ENCODE measurements at regions not wholly inside any gene's neighbourhood (a gene's known extent, or its start where the extent isn't known, plus 50 kb on each side); places are given as distances from the start of the nearest gene placed in this dataset.
A peak's percentile ranks its signal among the peaks of the same experiment; 100 is the strongest.

DNA sequence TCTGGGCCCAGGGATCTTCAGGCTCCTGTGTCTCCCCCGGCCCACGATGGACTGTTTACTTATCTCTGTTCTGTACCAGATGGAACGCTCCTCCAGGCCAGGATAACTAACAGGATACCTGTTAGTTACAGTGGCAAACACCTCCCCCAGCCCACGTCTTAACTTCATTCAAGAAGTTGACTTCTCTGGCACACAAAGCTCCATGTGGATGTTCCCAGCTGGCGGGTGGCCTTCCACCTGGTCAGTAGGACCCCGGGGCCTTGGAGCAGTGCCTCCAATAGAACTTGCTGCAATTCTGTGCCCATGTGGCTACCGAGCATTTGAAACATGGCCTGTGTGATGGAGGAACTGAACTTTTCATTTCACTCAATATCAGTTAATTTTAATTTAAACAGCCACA, 165.1 kb upstream of the GLI2 start:
- TF ChIP-seq, protein P1, sequence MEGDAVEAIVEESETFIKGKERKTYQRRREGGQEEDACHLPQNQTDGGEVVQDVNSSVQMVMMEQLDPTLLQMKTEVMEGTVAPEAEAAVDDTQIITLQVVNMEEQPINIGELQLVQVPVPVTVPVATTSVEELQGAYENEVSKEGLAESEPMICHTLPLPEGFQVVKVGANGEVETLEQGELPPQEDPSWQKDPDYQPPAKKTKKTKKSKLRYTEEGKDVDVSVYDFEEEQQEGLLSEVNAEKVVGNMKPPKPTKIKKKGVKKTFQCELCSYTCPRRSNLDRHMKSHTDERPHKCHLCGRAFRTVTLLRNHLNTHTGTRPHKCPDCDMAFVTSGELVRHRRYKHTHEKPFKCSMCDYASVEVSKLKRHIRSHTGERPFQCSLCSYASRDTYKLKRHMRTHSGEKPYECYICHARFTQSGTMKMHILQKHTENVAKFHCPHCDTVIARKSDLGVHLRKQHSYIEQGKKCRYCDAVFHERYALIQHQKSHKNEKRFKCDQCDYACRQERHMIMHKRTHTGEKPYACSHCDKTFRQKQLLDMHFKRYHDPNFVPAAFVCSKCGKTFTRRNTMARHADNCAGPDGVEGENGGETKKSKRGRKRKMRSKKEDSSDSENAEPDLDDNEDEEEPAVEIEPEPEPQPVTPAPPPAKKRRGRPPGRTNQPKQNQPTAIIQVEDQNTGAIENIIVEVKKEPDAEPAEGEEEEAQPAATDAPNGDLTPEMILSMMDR (IDR thresholded peaks at IDR 0.05; ENCODE audit: control insufficient read depth, insufficient read depth, low read depth, low read length, missing control alignments): no peak
- DNase-seq (ENCODE audit: low read depth): no peak
- H3K4me3 ChIP-seq (ENCODE audit: control insufficient read depth, low read depth, low read length): no peak overlapping the region

DNA sequence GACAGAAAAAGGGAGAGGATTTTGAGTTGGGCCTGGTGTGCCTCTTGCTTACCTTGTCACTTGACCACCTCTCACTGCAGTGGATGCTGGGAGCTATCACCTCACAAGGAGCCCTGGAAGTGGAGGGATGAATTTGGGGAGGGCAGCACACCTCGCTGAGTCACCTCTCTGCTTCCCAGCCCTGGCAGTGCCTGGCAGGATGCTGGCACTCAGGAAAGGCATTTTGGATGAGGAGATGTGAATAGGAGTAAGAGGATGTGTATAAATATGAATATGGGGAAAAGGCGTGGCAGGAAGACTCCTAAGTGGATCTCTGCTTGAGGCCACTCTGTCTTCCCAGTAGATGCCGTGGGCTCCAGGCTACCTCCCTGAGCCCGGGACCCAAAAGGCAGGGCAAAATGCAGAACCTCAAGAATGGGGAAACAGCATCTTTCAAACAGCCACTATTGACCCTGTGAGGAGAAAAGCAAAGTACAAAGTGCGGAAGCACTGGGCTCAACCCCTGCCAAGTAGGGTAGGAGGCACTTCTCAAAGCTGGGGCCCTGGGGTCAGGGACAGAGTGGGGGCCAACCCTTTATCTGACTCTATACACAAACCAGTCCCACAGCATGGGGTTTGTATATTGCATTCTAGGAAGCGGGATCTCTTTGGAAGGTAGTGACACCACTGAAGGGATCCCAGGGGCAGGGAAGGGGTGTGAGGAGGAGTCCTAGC, 164.5 kb upstream of the GLI2 start:
- no peak for DNase-seq (ENCODE audit: low read depth)
- no peak overlapping the region for H3K4me3 ChIP-seq (ENCODE audit: control insufficient read depth, low read depth, low read length)
- TF ChIP-seq, protein P1 (IDR thresholded peaks at IDR 0.05; ENCODE audit: control insufficient read depth, insufficient read depth, low read depth, low read length, missing control alignments): no peak

DNA sequence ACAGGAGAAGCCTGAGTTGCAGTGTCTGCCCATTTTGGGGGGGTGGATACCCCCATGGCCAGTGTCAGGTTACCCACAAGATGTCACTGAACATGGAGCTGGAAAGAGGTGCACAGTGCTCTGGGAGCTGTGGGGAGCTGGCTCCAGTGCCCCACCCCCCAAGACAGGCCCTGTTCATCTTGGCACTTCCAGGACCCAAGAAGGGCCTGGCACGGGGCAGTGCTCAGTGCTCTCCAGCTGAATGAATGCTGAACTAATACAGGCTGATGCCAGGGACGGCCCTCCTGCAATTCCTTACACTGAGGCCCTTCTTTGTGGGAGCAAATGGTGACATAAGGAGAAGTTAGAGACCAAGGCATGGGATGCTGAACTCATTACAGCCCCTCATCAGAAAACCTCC, 163.4 kb upstream of the GLI2 start:
- TF ChIP-seq, protein P1 (IDR thresholded peaks at IDR 0.05; ENCODE audit: control insufficient read depth, insufficient read depth, low read depth, low read length, missing control alignments): no peak

DNA sequence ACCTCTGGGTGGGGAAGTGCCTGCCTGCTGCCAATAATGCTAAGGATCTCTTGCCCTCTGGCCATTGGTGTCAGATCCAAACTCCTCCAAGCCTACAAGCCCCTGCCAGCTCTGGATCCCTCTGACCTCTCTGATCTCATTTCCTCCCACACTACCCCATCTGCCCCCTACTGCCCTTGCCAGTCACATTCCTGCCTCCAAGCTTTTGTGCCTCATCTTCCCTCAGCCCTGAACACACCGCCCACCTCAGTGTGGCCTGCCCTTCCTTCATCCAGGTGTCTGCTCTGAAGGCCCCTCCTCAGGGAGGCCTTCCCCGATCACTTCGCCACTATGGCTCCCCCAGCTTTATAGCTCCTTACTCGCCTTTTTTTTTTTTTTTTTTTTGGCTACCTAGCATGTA, 161.0 kb upstream of the GLI2 start:
- TF ChIP-seq, protein P1 (IDR thresholded peaks at IDR 0.05; ENCODE audit: control insufficient read depth, insufficient read depth, low read depth, low read length, missing control alignments): no peak
- DNase-seq (ENCODE audit: low read depth): no peak
- no peak overlapping the region for H3K4me3 ChIP-seq (ENCODE audit: control insufficient read depth, low read depth, low read length)

More for the DNA sequence above, 163.4 kb upstream of the GLI2 start:
- H3K4me3 ChIP-seq (ENCODE audit: control insufficient read depth, low read depth, low read length): no peak overlapping the region
- no peak for DNase-seq (ENCODE audit: low read depth)

DNA sequence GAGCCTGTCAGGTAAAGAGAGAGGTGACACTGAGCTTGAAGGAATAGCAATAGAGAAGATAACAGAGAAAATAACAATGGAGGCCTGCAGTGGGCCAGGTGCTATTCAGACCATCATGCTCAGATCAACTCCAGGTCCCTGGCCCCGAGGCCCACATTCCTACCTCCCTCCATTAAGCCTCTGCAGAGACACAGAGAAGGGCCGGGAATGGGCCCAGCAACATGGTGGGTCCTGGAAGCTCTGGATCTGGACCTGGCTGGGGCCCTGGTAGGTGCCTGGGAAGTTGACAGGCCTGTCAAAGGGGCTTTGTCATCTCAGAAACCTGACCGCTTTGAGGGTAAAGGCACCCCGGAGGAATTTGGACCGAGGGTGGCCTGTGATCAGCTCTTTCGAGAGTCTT, 159.7 kb upstream of the GLI2 start:
- DNase-seq (ENCODE audit: low read depth): no peak
- TF ChIP-seq, protein P1 (IDR thresholded peaks at IDR 0.05; ENCODE audit: control insufficient read depth, insufficient read depth, low read depth, low read length, missing control alignments): no peak
- no peak overlapping the region for H3K4me3 ChIP-seq (ENCODE audit: control insufficient read depth, low read depth, low read length)

DNA sequence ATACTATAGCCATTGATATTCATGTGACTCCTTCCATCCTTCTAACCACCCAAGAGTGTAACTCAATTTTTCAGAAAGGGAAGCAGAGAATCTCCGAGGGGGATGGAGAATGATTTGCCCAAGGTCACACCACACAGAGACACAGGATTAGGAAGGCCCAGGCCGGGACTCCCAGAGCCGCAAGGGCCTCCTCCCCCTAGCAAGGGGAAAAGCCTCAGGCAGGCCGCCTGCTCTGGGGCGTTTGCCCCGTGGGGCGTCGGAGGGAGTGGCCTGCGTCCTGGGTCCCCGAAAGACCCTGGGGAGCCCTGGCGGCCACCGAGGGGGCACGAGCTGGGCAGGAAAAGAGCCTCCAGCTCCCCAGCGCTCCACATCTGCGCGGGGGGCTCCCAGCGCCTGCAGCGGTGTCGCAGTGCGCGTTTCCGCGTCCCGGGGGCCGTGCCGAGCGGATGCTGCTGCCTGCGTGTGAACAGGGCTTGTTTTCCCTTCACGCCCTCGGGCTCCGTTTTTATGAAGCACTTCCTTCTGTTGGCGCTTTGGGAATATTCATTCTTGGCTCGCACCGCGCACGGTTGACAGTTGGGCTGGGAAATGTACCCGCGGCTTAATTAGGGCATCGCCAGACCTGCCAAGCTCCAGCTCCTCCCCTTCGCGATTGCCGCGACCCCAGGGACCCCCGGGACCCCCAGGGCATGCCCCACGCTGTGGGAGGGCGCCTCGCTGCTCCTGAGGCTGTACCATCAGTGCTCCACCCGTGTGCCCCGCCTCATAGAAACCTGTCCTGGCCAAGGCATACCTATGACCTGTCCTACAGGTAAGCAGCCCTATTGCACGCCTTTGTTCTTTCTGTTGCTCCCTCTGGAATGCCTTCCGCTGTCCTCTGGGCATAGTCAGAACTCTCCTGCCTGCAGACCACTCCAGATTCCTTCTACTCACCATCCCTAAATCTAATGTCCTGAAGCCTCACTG, 158.9 kb upstream of the GLI2 start:
- TF ChIP-seq, protein P1 (IDR thresholded peaks at IDR 0.05; ENCODE audit: control insufficient read depth, insufficient read depth, low read depth, low read length, missing control alignments): no peak
- DNase-seq (ENCODE audit: low read depth): peak; percentile 14
- H3K4me3 ChIP-seq (ENCODE audit: control insufficient read depth, low read depth, low read length): peak overlapping the region; percentile 20

Data from AG09309 (cell line).